ENCODE measurements at regions not wholly inside any gene's neighbourhood (a gene's known extent, or its start where the extent isn't known, plus 50 kb on each side); places are given as distances from the start of the nearest gene placed in this dataset.

GRCh38 chr20:8073024-8073832 is 53.7 kb upstream of the TMX4 start:
- TF ChIP-seq, protein P1, sequence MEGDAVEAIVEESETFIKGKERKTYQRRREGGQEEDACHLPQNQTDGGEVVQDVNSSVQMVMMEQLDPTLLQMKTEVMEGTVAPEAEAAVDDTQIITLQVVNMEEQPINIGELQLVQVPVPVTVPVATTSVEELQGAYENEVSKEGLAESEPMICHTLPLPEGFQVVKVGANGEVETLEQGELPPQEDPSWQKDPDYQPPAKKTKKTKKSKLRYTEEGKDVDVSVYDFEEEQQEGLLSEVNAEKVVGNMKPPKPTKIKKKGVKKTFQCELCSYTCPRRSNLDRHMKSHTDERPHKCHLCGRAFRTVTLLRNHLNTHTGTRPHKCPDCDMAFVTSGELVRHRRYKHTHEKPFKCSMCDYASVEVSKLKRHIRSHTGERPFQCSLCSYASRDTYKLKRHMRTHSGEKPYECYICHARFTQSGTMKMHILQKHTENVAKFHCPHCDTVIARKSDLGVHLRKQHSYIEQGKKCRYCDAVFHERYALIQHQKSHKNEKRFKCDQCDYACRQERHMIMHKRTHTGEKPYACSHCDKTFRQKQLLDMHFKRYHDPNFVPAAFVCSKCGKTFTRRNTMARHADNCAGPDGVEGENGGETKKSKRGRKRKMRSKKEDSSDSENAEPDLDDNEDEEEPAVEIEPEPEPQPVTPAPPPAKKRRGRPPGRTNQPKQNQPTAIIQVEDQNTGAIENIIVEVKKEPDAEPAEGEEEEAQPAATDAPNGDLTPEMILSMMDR (IDR thresholded peaks at IDR 0.05; ENCODE audit: low read depth, low read length, missing control alignments), result no peak
- no peak overlapping the region for H3K4me3 ChIP-seq (ENCODE audit: low read depth, low read length)
- no peak for DNase-seq (ENCODE audit: low read depth)

GRCh38 chr20:8074931-8075330 is 55.4 kb upstream of the TMX4 start:
- TF ChIP-seq, protein P1 (IDR thresholded peaks at IDR 0.05; ENCODE audit: low read depth, low read length, missing control alignments), result no peak
- DNase-seq (ENCODE audit: low read depth), result no peak
- no peak overlapping the region for H3K4me3 ChIP-seq (ENCODE audit: low read depth, low read length)

DNA sequence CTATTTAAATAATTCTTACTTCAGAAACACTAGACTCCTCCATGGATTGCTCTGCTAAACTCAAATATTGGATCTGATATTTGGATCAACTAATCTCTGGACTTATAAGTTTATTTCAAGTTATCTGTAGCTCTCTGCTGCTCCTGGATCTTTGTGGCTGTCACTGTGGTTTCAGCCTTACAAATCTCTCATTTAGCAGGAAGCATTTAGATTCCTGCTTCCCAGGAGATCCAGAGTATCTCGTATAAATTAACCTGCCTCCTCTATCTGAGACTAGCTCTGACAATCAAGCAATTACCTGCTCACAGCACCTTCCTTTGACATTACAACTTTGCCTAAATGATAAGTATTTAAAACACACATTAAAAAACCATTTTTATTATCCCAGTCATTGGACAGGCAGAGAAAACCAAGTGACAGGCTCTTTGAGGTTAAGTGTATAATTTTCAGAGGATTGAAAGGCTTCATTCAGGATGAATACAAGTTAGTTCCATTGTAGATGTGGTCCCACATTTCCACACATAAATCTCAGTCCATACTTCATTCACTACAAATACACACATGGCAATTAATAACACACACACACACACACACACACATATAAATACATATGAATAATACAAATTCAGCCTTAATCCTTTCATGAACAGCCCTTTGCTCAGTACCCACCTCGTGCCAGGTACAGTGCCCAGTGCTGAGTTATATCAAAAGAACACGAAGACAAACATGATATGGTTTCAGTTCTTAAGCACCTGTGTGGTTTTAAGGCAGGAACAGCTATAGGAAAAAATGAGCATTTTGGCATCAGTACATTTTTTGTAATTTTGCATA is 55.5 kb upstream of the PLCB1 start:
- DNase-seq (ENCODE audit: low read depth), result no peak
- no peak overlapping the region for H3K4me3 ChIP-seq (ENCODE audit: low read depth, low read length)
- TF ChIP-seq, protein P1 (IDR thresholded peaks at IDR 0.05; ENCODE audit: low read depth, low read length, missing control alignments), result no peak

GRCh38 chr20:8077137-8077466 is 55.0 kb upstream of the PLCB1 start:
- DNase-seq (ENCODE audit: low read depth), result no peak
- H3K4me3 ChIP-seq (ENCODE audit: low read depth, low read length), result no peak overlapping the region
- TF ChIP-seq, protein P1 (IDR thresholded peaks at IDR 0.05; ENCODE audit: low read depth, low read length, missing control alignments), result no peak

- TF ChIP-seq, protein P1 (IDR thresholded peaks at IDR 0.05; ENCODE audit: low read depth, low read length, missing control alignments), result no peak
- H3K4me3 ChIP-seq (ENCODE audit: low read depth, low read length), result no peak overlapping the region
- no peak for DNase-seq (ENCODE audit: low read depth)
Observed at GRCh38 chr20:8078528-8078914, 53.5 kb upstream of the PLCB1 start.

DNA sequence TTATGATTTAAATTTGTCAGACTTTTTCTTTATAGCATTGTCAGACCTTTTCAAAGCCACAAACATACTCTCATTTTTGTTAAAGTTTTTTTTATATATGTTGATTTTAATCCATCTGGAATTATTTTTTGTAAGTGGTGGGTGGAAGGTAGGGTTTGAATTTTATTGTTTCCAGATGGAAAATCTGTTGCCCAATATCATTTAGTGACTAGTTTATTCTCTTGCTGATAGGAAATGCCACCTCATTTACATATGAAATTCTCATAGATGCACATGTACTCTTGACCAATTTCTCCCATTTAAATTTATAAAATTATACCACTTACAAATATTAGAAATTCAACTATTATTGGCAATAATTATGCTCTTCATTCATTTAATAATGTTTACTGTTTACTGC is 52.1 kb upstream of the PLCB1 start:
- no peak overlapping the region for H3K4me3 ChIP-seq (ENCODE audit: low read depth, low read length)
- DNase-seq (ENCODE audit: low read depth), result no peak
- TF ChIP-seq, protein P1 (IDR thresholded peaks at IDR 0.05; ENCODE audit: low read depth, low read length, missing control alignments), result no peak

All from GM12864 (cell line).